Type B pancreatic cell (in vitro differentiated cells): ENCODE measurements at regions not wholly inside any gene's neighbourhood (a gene's known extent, or its start where the extent isn't known, plus 50 kb on each side); places are given as distances from the start of the nearest gene placed in this dataset.

Experiments
- DNase-seq: peaks from one replicate; pipeline ENCODE4 v3.0.0; 2021; ENCODE audit warnings: mixed read lengths; ENCODE audit not compliant: unreplicated experiment; ENCODE audit errors: extremely low spot score
- H3K27ac Mint-ChIP-seq: 2 replicates; pipeline ENCODE4 v1.8.0; 2021; ENCODE audit warnings: mild to moderate bottlenecking, mixed read lengths
- H3K27me3 Mint-ChIP-seq: 2 replicates; pipeline ENCODE4 v1.8.0; 2021; ENCODE audit warnings: mixed read lengths
- H3K36me3 Mint-ChIP-seq: 2 replicates; pipeline ENCODE4 v1.8.0; 2021; ENCODE audit warnings: mixed read lengths
- H3K4me1 Mint-ChIP-seq: one replicate; pipeline ENCODE4 v1.8.0; 2021; ENCODE audit warnings: mixed read lengths; ENCODE audit not compliant: unreplicated experiment
- H3K4me3 Mint-ChIP-seq: 2 replicates; pipeline ENCODE4 v1.8.0; 2021; ENCODE audit warnings: mild to moderate bottlenecking, mixed read lengths
- H3K9me3 Mint-ChIP-seq: 2 replicates; pipeline ENCODE4 v1.8.0; 2021; ENCODE audit warnings: mixed read lengths
- CTCF ChIP-seq: fragments of 200-600 bp; sonication (generic); conservative IDR thresholded peaks from 2 replicates; pipeline ENCODE4 v1.5.0; 2021; ENCODE audit warnings: antibody characterized with exemption, mild to moderate bottlenecking

- TF ChIP-seq CTCF, result no peak
- Mint-ChIP-seq H3K27ac (no peak overlapping the region), H3K36me3 (no peaks in the 10 kb centered on the region), H3K4me3 (no peak overlapping the region), H3K27me3 (no peaks in the 10 kb centered on the region), H3K4me1 (peaks cover 8% of the 10 kb centered on the region), H3K9me3 (no peaks in the 10 kb centered on the region)
- no peak for DNase-seq
These were observed 1340.2 kb upstream of the ZEB2 start for GRCh38 chr2:145860083-145860482.

GRCh38 chr2:145855142-145855541 lies 1335.2 kb upstream of the ZEB2 start:
- Mint-ChIP-seq H3K4me1 (no peaks in the 10 kb centered on the region), H3K27me3 (no peaks in the 10 kb centered on the region), H3K27ac (no peak overlapping the region), H3K4me3 (no peak overlapping the region), H3K9me3 (no peaks in the 10 kb centered on the region), H3K36me3 (no peaks in the 10 kb centered on the region)
- TF ChIP-seq CTCF, result no peak
- no peak for DNase-seq

GRCh38 chr2:145854039-145854755 lies 1334.3 kb upstream of the ZEB2 start:
- Mint-ChIP-seq H3K4me3 (no peak overlapping the region), H3K36me3 (no peaks in the 10 kb centered on the region), H3K27ac (no peak overlapping the region), H3K27me3 (no peaks in the 10 kb centered on the region), H3K9me3 (no peaks in the 10 kb centered on the region), H3K4me1 (no peaks in the 10 kb centered on the region)
- no peak for DNase-seq
- TF ChIP-seq CTCF, result no peak

- H3K27me3 Mint-ChIP-seq, result no peaks in the 10 kb centered on the region
- TF ChIP-seq CTCF, result no peak
These were observed 1331.8 kb upstream of the ZEB2 start for GRCh38 chr2:145851730-145852129.

GRCh38 chr2:145849466-145849865 lies 1329.5 kb upstream of the ZEB2 start:
- H3K27ac Mint-ChIP-seq, result no peak overlapping the region
- no peak for DNase-seq
- H3K4me3 Mint-ChIP-seq, result no peak overlapping the region
- H3K36me3 Mint-ChIP-seq, result no peaks in the 10 kb centered on the region
- H3K4me1 Mint-ChIP-seq, result peaks cover 4% of the 10 kb centered on the region
- no peak for TF ChIP-seq CTCF
- H3K27me3 Mint-ChIP-seq, result no peaks in the 10 kb centered on the region
- no peaks in the 10 kb centered on the region for H3K9me3 Mint-ChIP-seq

More at GRCh38 chr2:145851730-145852129, 1331.8 kb upstream of the ZEB2 start:
- Mint-ChIP-seq H3K27ac (no peak overlapping the region), H3K36me3 (no peaks in the 10 kb centered on the region), H3K4me3 (no peak overlapping the region), H3K4me1 (no peaks in the 10 kb centered on the region), H3K9me3 (no peaks in the 10 kb centered on the region)
- DNase-seq, result no peak
